Spleen (tissue), 7 donors: ENCODE measurements at regions not wholly inside any gene's neighbourhood (a gene's known extent, or its start where the extent isn't known, plus 50 kb on each side); places are given as distances from the start of the nearest gene placed in this dataset.

Source experiments
- CTCF ChIP-seq, 11 experiments: fragments of 200-600 bp in 7 of 11; fragments of 450-650 bp in 4 of 11; sonication (generic) in 4 of 11; IDR thresholded peaks in 8 of 11; conservative IDR thresholded peaks in 3 of 11; 1 replicate in 7 of 11; 2 replicates in 4 of 11; pipeline versions ENCODE4 v1.4.0 to v1.8.0; 2016 to 2021; ENCODE audit warnings: antibody characterized with exemption in 11 of 11, inconsistent platforms in 4 of 11, mild to moderate bottlenecking in 1 of 11
- POLR2A ChIP-seq, 3 donors: fragments of 450-650 bp; IDR thresholded peaks; one replicate each; pipeline ENCODE4 v1.5.1; 2017; ENCODE audit warnings: antibody characterized with exemption in 3 of 3, mild to moderate bottlenecking in 1 of 3
- donor health status: DM: no; HTN: no; CAD: no; lungs with moderate emphysema.
- donor health status: DM: no; HTN: no; CAD: no.
- donor health status: DM: no; HTN: no; CAD: no.

- no peak for TF ChIP-seq POLR2A (IDR thresholded peaks at IDR 0.05)
- no peak for TF ChIP-seq CTCF (IDR thresholded peaks at IDR 0.05 in 8 of 11, conservative IDR thresholded peaks at IDR 0.05 in 3 of 11)
Measured at GRCh38 chr5:21432646-21433045, 1420.5 kb downstream of the CDH12 start.
